ENCODE measurements at regions not wholly inside any gene's neighbourhood (a gene's known extent, or its start where the extent isn't known, plus 50 kb on each side); places are given as distances from the start of the nearest gene placed in this dataset.
"Not testable (repeated sequence)": the region's sequence is repeated elsewhere in the genome, so short reads cannot be mapped to it uniquely, and the experiment has no call there.

DNA sequence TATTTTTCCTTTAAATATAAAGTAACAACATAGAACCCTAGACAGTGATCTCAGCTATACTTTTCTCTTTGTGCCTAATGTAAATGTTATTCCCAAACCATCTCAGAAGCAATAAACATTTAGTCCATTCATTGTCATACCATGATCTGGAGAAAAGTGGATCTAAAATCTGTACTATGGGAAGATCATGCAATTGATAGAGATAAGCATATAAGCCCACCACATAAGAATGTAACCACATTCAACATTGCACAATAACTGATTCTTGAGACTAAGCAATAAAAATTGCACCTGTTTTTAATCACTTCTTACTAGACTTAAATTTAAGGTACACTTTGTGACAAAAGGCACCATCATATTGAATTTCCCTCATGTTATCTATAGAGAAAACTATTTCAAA is 1403.0 kb upstream of the C9orf72 start:
- Histone ChIP-seq H3K4me1 (no peaks in the 10 kb centered on the region), H3K27me3 (no peaks in the 10 kb centered on the region), H3K4me3 (replicated peaks in 1 of 3) (no peak overlapping the region), H3K27ac (no peak overlapping the region), H3K36me3 (no peaks in the 10 kb centered on the region), H3K9me3 (no peaks in the 10 kb centered on the region)
- TF ChIP-seq, protein P1, sequence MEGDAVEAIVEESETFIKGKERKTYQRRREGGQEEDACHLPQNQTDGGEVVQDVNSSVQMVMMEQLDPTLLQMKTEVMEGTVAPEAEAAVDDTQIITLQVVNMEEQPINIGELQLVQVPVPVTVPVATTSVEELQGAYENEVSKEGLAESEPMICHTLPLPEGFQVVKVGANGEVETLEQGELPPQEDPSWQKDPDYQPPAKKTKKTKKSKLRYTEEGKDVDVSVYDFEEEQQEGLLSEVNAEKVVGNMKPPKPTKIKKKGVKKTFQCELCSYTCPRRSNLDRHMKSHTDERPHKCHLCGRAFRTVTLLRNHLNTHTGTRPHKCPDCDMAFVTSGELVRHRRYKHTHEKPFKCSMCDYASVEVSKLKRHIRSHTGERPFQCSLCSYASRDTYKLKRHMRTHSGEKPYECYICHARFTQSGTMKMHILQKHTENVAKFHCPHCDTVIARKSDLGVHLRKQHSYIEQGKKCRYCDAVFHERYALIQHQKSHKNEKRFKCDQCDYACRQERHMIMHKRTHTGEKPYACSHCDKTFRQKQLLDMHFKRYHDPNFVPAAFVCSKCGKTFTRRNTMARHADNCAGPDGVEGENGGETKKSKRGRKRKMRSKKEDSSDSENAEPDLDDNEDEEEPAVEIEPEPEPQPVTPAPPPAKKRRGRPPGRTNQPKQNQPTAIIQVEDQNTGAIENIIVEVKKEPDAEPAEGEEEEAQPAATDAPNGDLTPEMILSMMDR (IDR thresholded peaks at IDR 0.05), result no peak
- no peak for TF ChIP-seq POLR2A (IDR thresholded peaks at IDR 0.05)
- DNase-seq, result no peak
- intact Hi-C loops (cut with DNase I), result no loop called here

- no peaks in the 10 kb centered on the region for H3K4me1 ChIP-seq
- intact Hi-C loops (cut with DNase I), result no loop called here
- H3K27ac ChIP-seq, result no peak overlapping the region
- no peaks in the 10 kb centered on the region for H3K9me3 ChIP-seq
- DNase-seq, result no peak
- no peaks in the 10 kb centered on the region for H3K36me3 ChIP-seq
- TF ChIP-seq, protein P1 (IDR thresholded peaks at IDR 0.05), result no peak
- no peak for TF ChIP-seq POLR2A (IDR thresholded peaks at IDR 0.05)
- H3K27me3 ChIP-seq, result no peaks in the 10 kb centered on the region
- no peak overlapping the region for H3K4me3 ChIP-seq (replicated peaks in 1 of 3)
- 35 to 88% methylated on average over 1 of the region's 1 CpG for WGBS, 2 donors
Measured at GRCh38 chr9:28976684-28977083, 1403.4 kb upstream of the C9orf72 start.

DNA sequence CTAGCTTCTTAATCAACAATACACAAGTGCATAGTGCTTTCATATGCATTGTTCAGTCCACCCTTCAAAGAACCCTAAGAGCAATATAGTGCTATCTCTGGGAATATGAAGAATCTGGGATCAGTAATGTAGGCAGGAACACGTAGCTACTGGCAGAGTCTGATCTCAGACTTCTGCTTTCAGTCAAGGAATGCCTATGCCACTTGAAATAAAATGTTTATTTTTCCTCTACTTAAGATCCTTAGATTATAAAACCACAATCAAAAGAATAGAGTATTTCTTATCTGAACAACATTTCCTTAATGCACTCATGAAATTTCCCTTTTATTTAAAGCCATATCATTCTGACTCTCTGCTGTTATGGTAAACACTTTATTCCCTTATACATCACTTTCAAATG is 1407.8 kb upstream of the C9orf72 start:
- Histone ChIP-seq H3K36me3 (no peaks in the 10 kb centered on the region), H3K4me1 (no peaks in the 10 kb centered on the region), H3K9me3 (no peaks in the 10 kb centered on the region), H3K27me3 (no peaks in the 10 kb centered on the region), H3K4me3 (replicated peaks in 1 of 3) (no peak overlapping the region), H3K27ac (no peak overlapping the region)
- no peak for TF ChIP-seq POLR2A (IDR thresholded peaks at IDR 0.05)
- TF ChIP-seq, protein P1 (IDR thresholded peaks at IDR 0.05), result no peak
- 25% methylated on average over 1 of the region's 1 CpG for WGBS, 2 donors
- no peak for DNase-seq
- intact Hi-C loops (cut with DNase I), result no loop called here

DNA sequence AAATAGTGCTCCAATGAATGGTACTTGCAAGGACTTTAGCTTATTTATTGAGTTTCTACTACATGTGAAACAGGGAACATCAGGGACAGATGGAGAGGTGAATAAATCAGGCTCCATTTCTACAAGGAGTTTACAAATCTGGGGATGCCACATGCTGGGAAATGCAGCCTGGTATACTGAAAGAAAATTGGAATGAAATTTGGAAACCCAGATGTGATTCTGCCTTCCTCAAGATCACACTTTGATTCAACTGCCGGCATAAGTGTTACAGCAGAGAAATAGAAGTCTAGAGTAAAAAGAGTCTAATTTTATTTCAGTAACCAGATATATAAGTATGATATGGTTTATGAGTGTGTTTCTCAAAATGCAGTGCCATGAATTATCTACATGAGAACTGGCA is 1408.4 kb upstream of the C9orf72 start:
- Histone ChIP-seq H3K36me3 (no peaks in the 10 kb centered on the region), H3K4me3 (replicated peaks in 1 of 3) (no peak overlapping the region), H3K4me1 (no peaks in the 10 kb centered on the region), H3K9me3 (no peaks in the 10 kb centered on the region), H3K27ac (no peak overlapping the region), H3K27me3 (no peaks in the 10 kb centered on the region)
- TF ChIP-seq POLR2A (IDR thresholded peaks at IDR 0.05), result no peak
- TF ChIP-seq, protein P1 (IDR thresholded peaks at IDR 0.05), result no peak
- no peak for DNase-seq
- WGBS, 2 donors, result 94 to 97% methylated on average over 1 of the region's 1 CpG
- intact Hi-C loops (cut with DNase I), result no loop called here

DNA sequence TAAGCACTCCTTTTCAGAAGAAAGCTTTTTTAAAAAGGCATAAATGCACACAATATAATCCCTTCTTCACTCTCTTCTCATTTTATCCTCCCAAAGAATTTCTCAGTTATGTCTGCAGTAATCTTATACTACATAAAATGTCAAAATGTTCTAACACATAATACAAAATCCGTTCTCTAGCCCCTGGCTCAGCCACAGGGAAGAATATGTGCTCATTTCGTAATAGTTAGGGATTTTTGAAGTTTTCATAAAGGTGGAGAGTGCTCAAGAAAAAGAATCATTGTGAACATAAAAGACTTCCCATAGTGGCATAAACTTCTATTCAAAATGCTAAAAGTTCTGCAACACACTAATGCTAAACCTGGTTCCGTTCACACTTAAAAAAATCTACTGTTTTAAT is 1410.7 kb upstream of the C9orf72 start:
- intact Hi-C loops (cut with DNase I), result no loop called here
- H3K36me3 ChIP-seq, result no peaks in the 10 kb centered on the region
- no peak for DNase-seq

GRCh38 chr9:28990009-28990408 is 1416.7 kb upstream of the C9orf72 start:
- DNase-seq; H3K27ac ChIP-seq; H3K4me3 ChIP-seq (replicated peaks in 1 of 3); intact Hi-C loops (cut with DNase I); H3K27me3 ChIP-seq; H3K9me3 ChIP-seq; H3K36me3 ChIP-seq; H3K4me1 ChIP-seq: not testable (repeated sequence)
- 97 to 99% methylated on average over 11 of the region's 12 CpGs for WGBS, 2 donors

More for the DNA sequence above, 1410.7 kb upstream of the C9orf72 start:
- no peaks in the 10 kb centered on the region for H3K27me3 ChIP-seq
- no peaks in the 10 kb centered on the region for H3K9me3 ChIP-seq
- H3K4me1 ChIP-seq, result no peaks in the 10 kb centered on the region
- 86 to 87% methylated on average over 3 of the region's 3 CpGs for WGBS, 2 donors
- H3K4me3 ChIP-seq (replicated peaks in 1 of 3), result no peak overlapping the region
- no peak for TF ChIP-seq POLR2A (IDR thresholded peaks at IDR 0.05)
- TF ChIP-seq, protein P1 (IDR thresholded peaks at IDR 0.05), result no peak
- no peak overlapping the region for H3K27ac ChIP-seq

Data from thyroid gland (tissue), 4 donors.